Central memory CD4-positive, alpha-beta T cell (primary cell): ENCODE measurements at regions not wholly inside any gene's neighbourhood (a gene's known extent, or its start where the extent isn't known, plus 50 kb on each side); places are given as distances from the start of the nearest gene placed in this dataset.

ENCODE experiments used
- DNase-seq: peaks from one replicate; pipeline ENCODE4 v3.0.0; 2022

- no peak for DNase-seq
These were observed 121.5 kb upstream of the SLC10A2 start for GRCh38 chr13:103187721-103188156.

GRCh38 chr13:103184413-103184812, 118.2 kb upstream of the SLC10A2 start:
- no peak for DNase-seq

DNA sequence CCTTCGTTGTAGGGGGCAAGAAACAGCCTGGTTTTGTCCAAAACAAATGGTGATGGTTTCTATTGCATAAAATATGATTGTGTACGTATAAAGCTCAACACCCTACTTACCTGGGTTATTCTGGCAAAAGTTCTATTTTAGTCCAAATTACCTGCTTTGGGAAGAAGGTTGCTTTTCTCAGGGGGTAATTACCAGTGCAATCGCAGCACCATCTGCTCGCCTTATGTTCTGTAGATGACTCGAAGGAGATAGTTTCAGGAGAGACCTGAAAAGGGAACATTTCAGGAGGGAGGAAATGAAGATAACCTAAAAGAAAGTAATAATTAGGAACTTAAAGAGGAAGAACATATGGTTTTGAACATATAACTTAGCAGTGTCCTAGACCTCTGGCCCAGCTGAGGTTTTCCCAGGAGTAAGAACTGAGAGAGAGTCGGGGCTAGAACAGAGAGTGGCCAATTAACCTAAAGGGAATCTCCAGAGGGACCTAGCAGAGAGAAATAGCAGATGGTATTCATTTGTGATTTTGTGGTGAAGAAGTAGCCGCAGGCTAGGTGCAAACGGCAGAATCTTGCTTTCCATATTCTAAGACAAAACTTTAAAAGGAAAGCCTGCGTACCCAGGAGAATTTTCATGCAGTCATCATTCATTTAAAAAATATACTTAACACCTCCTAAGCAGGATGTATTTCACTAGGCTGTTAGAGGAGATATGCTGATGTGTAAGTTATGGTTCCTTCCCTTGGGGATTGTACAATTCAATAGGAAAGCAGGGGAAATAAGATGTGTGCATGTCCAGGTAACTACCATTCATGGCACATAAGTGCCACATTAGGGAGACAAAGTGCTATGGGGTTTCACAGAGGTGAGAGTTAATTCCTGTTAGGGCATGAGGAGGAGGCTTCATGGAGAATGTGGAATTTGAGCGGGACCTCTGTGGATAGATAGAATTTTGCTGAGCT, 113.0 kb upstream of the SLC10A2 start:
- no peak for DNase-seq

DNA sequence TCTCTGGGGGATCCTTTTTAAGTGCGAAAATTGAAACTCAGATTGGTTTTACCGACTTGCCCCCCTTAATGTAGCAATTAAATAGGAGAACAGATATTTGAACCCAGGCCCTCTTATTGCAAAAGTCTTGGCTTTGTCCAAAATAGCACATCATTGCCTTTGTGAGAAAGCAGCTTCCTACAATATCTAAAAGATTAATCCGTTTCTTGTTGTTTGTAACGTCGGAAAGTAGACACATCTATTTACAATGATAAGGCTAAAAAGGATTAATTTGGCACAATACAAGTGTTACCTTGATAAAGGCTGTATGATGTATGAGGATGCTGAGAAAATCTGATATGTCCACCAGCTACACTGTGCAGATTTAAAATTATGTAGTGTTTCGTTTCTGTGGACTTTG, 108.7 kb upstream of the SLC10A2 start:
- DNase-seq = no peak

DNA sequence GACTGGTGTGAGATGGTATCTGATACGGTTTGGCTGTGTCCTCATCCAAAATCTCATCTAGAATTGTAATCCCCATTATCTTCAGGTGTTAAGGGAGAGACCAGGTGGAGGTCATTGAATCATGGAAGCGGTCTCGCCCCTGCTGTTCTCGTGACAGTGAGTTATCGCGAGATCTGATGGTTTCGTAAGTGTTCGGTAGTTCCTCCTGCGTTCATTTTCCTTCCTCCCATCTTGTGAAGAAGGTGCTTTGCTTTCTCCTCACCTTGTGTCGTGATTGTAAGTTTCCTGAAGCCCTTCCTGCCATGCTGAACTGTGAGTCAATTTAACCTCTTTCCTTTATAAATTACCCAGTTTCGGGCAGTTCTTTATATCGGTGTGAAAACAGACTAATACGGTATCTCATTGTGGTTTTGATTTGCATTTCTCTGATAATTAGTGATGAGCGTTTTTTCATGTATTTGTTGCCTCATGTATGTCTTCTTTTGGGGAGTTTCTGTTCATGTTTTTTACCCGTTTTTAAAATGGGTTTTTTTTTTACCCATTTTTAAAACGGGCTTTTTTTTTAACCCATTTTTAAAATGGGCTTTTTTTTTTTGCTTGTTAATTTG, 102.8 kb upstream of the SLC10A2 start:
- DNase-seq = no peak

DNA sequence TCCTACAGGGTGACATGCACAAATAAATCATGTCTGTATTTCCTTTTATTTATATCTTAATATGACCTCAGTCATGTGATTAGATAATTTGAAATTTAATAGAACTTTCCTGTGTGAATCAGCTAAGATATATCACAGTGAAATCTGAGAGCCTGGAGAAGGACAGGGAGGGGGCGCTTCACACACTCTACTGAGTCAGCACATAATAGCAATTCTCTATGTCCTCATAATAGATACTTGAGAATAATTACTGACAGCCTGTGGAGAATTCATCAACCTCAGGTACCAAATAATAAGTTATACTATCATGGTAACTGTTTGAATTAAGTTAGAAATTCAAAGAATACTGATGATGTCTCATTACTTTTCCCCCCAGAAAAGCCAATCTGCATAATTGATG, 98.0 kb upstream of the SLC10A2 start:
- no peak for DNase-seq

DNA sequence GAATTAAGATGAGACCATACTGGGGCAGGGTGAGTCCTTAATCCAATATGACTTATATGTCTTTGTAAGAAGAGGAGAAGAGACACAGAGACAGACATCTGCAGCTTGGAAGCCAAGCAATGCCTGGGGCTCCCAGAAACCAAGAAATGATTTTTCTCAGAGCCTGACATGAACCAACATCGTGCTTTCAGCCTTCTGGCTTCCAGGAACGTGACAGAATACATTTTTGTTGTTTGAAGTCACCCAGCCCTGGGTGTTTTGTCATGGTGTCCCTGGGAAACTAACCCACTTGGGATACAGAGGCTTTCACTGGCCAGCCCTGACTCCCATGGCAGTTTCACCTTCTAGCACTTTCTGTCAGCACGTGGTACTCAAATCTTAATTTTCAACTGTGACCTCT, 95.3 kb upstream of the SLC10A2 start:
- DNase-seq = no peak

- DNase-seq = no peak
These were observed 91.4 kb upstream of the SLC10A2 start for GRCh38 chr13:103157434-103158145.

GRCh38 chr13:103157016-103157415, 90.8 kb upstream of the SLC10A2 start:
- DNase-seq = no peak

- DNase-seq = no peak
These were observed 90.3 kb upstream of the SLC10A2 start for GRCh38 chr13:103156346-103156998.

- no peak for DNase-seq
These were observed 87.2 kb upstream of the SLC10A2 start for GRCh38 chr13:103153466-103153865.

DNA sequence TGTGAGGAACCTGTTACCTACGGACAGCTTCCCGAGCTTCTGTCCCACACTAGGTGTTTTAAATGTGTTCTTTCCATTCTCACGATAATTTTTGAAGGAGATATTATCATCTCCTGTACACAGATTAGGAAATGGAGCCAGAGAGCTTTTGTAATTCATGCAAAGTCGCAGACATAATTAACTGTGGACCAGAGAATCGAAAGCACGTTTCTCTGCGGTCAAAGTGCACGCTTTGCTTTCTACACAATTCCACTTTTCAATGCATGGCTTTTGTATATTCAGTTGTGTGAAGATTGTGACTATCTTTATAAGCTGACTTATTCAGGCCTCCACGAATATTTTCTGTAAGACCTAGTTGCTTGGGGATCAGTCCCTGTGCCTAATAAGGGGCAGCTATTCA, 81.7 kb upstream of the SLC10A2 start:
- no peak for DNase-seq

DNA sequence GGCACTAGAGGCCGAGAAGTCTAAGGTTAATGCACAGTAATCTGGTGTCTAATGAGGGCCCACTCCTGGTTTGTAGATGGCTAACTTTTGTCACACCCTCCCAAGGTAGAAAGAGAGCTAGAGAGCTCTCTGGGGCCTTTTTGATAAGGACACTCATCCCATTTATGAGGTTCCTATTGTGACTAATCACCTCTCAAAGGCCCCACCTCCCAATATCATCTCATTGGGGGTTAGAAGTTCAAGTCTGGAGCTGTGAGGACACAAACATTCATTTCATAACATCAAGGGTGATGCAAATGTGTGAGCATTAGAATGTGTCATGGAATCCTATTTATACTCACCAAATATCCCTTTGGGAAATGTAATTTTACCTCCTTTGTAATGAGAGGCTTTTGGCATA, 79.2 kb upstream of the SLC10A2 start:
- DNase-seq = no peak

DNA sequence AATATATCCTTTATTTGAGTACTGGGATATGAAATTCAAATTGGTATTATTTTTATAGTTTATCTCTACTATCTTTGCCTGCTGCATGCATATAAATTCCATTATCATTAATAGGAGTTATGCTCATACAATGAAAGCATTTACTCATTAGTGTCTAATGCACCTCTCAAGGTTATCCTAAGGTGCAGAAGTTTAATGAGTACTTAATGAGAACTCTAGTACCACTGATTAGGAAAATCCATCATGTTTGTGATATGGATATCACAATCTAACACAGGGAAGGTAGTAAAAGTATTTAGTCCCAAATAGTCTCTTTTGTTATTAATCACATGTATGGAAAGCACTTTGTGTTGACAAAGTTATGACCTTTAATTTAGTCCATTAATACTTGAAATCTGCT, 77.2 kb upstream of the SLC10A2 start:
- no peak for DNase-seq

- DNase-seq = no peak
These were observed 75.9 kb upstream of the SLC10A2 start for GRCh38 chr13:103142151-103142550.

GRCh38 chr13:103140001-103140671, 73.9 kb upstream of the SLC10A2 start:
- no peak for DNase-seq

DNA sequence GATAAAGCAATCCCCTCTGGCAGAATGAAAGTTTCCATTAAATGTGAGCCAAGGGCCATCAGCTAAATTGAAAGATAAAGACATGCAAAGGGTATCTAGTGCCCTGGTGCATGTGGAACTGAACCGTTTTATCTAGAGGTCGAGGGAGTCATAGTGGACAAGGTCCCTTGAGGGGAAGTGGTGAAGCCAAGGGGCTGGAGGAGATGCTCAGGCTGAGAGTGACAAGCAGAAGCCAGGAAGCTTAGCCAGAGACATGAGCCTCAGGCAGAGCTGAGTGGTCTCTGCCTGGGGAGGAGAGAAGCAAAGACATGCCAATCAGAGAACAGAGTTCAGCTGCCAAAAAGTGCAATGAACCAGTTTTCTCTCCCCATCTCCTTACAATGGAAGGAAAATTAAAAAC, 68.1 kb upstream of the SLC10A2 start:
- DNase-seq = no peak

- no peak for DNase-seq
These were observed 67.3 kb upstream of the SLC10A2 start for GRCh38 chr13:103133556-103133955.

- no peak for DNase-seq
These were observed 64.5 kb upstream of the SLC10A2 start for GRCh38 chr13:103130681-103131210.

- no peak for DNase-seq
These were observed 63.9 kb upstream of the SLC10A2 start for GRCh38 chr13:103130146-103130545.
